ENCODE measurements at regions not wholly inside any gene's neighbourhood (a gene's known extent, or its start where the extent isn't known, plus 50 kb on each side); places are given as distances from the start of the nearest gene placed in this dataset.
"Not testable (repeated sequence)": the region's sequence is repeated elsewhere in the genome, so short reads cannot be mapped to it uniquely, and the experiment has no call there.

GRCh38 chr3:193926071-193926470 lies 209.9 kb upstream of the HES1 start:
- TF ChIP-seq CTCF, POLR2A (IDR thresholded peaks at IDR 0.05): not testable (repeated sequence)
